DOHH2 (cell line): ENCODE measurements at regions not wholly inside any gene's neighbourhood (a gene's known extent, or its start where the extent isn't known, plus 50 kb on each side); places are given as distances from the start of the nearest gene placed in this dataset.

Experiments used
- EZH2phosphoT487 ChIP-seq: fragments of 200-600 bp; sonication (generic); IDR thresholded peaks from 2 replicates; pipeline ENCODE4 v1.6.1; 2017; ENCODE audit warnings: borderline replicate concordance, mild to moderate bottlenecking, antibody characterized with exemption, low read length, moderate library complexity, mixed read lengths
- TF ChIP-seq, protein P1 (sequence below): fragments of 200-600 bp; sonication (generic); IDR thresholded peaks from one replicate; pipeline ENCODE4 v1.5.1; 2014; ENCODE audit warnings: antibody characterized with exemption, mild to moderate bottlenecking, low read depth, low read length; ENCODE audit not compliant: poor library complexity, severe bottlenecking

- TF ChIP-seq, protein P1, sequence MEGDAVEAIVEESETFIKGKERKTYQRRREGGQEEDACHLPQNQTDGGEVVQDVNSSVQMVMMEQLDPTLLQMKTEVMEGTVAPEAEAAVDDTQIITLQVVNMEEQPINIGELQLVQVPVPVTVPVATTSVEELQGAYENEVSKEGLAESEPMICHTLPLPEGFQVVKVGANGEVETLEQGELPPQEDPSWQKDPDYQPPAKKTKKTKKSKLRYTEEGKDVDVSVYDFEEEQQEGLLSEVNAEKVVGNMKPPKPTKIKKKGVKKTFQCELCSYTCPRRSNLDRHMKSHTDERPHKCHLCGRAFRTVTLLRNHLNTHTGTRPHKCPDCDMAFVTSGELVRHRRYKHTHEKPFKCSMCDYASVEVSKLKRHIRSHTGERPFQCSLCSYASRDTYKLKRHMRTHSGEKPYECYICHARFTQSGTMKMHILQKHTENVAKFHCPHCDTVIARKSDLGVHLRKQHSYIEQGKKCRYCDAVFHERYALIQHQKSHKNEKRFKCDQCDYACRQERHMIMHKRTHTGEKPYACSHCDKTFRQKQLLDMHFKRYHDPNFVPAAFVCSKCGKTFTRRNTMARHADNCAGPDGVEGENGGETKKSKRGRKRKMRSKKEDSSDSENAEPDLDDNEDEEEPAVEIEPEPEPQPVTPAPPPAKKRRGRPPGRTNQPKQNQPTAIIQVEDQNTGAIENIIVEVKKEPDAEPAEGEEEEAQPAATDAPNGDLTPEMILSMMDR, result no peak
- no peak for TF ChIP-seq EZH2phosphoT487
Observed at GRCh38 chr4:20333141-20333715, 81.5 kb downstream of the SLIT2 start.
